ENCODE measurements at regions not wholly inside any gene's neighbourhood (a gene's known extent, or its start where the extent isn't known, plus 50 kb on each side); places are given as distances from the start of the nearest gene placed in this dataset.

DNA sequence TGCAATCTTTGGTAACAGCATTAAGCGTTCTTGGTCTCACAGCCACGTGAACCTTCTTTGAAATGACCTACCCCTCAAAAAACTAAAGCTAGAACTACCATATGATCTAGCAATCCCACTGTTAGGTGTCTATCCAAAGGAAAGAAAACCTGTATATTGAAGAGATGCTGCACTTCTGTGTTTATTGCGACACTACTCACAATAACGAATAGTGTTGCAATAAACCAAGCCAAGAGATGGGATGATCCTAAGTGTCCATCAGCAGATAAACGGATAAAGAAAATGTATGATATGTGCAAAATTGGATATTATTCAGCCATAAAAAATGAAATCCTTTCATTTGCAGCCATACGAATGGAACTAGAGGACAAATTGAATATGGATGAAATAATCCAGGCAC lies 637.9 kb downstream of the EFNB2 start:
- TF ChIP-seq, protein P1, sequence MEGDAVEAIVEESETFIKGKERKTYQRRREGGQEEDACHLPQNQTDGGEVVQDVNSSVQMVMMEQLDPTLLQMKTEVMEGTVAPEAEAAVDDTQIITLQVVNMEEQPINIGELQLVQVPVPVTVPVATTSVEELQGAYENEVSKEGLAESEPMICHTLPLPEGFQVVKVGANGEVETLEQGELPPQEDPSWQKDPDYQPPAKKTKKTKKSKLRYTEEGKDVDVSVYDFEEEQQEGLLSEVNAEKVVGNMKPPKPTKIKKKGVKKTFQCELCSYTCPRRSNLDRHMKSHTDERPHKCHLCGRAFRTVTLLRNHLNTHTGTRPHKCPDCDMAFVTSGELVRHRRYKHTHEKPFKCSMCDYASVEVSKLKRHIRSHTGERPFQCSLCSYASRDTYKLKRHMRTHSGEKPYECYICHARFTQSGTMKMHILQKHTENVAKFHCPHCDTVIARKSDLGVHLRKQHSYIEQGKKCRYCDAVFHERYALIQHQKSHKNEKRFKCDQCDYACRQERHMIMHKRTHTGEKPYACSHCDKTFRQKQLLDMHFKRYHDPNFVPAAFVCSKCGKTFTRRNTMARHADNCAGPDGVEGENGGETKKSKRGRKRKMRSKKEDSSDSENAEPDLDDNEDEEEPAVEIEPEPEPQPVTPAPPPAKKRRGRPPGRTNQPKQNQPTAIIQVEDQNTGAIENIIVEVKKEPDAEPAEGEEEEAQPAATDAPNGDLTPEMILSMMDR (IDR thresholded peaks at IDR 0.05), result no peak
- TF ChIP-seq POLR2AphosphoS5 (IDR thresholded peaks at IDR 0.05; ENCODE audit: insufficient read depth in 1 of 2, low read depth in 1 of 2) (no peak), POLR2A (IDR thresholded peaks at IDR 0.05) (no peak)

All from vagina (tissue), 2 donors.